Activated CD8-positive, alpha-beta memory T cell treated with anti-CD3 and anti-CD28 coated beads, Interleukin-2, amount 10 ng/mL, durations not matched to agents 7 days and 5 days (primary cell): ENCODE measurements at regions not wholly inside any gene's neighbourhood (a gene's known extent, or its start where the extent isn't known, plus 50 kb on each side); places are given as distances from the start of the nearest gene placed in this dataset.

Experiments used
- ATAC-seq: fragments of 150-1000 bp; cut with Tn5 transposase; one replicate; pipeline ENCODE4 v1.10.0; 2021; ENCODE audit warnings: moderate library complexity
- CTCF ChIA-PET: fragments of 350-600 bp; sonication (Branson Sonifier 250); formaldehyde crosslinking; loops from one replicate; lab custom pipeline; 2021; ENCODE audit warnings: antibody characterized with exemption; lab: Charles Lee
- DNase-seq: peaks from one replicate; pipeline ENCODE4 v3.0.0-alpha.2; 2020
- H3K27ac Mint-ChIP-seq: one replicate; pipeline ENCODE4 v1.8.0; 2021; ENCODE audit warnings: mild to moderate bottlenecking, mixed read lengths
- H3K27me3 Mint-ChIP-seq: one replicate; pipeline ENCODE4 v1.8.0; 2021; ENCODE audit warnings: mixed read lengths
- H3K36me3 Mint-ChIP-seq: one replicate; pipeline ENCODE4 v1.8.0; 2021; ENCODE audit warnings: mild to moderate bottlenecking, mixed read lengths
- H3K4me1 Mint-ChIP-seq: one replicate; pipeline ENCODE4 v1.8.0; 2021; ENCODE audit warnings: mixed read lengths
- H3K4me3 Mint-ChIP-seq: one replicate; pipeline ENCODE4 v1.8.0; 2021; ENCODE audit warnings: mild to moderate bottlenecking, moderate library complexity, mixed read lengths
- H3K9me3 Mint-ChIP-seq: one replicate; pipeline ENCODE4 v1.8.0; 2022; ENCODE audit warnings: low read depth, mixed read lengths

DNA sequence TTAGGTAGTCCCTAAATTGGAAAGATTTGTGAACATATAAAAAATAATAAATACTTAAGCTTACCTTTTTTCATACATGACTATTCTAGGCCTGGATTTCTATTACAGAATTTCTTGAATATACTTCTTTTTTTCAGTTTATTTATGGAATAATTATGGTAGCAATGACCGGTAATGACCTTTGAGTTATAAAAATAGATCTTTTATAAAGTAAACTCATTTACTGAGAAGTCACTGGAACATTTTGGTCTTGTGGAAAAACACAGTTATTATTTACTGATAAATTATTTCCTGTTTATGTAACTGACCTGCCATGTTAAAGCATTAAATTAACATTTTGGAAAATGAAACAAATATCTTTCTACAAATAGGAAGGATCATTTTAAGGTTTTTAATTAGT lies 80.4 kb upstream of the RASGEF1B start:
- Mint-ChIP-seq H3K4me3 (no peak overlapping the region), H3K4me1 (peaks cover 7% of the 10 kb centered on the region), H3K36me3 (no peaks in the 10 kb centered on the region), H3K27ac (no peak overlapping the region), H3K27me3 (no peaks in the 10 kb centered on the region), H3K9me3 (no peaks in the 10 kb centered on the region)
- ATAC-seq, result no peak
- CTCF ChIA-PET, result no interaction called here
- DNase-seq, result no peak

DNA sequence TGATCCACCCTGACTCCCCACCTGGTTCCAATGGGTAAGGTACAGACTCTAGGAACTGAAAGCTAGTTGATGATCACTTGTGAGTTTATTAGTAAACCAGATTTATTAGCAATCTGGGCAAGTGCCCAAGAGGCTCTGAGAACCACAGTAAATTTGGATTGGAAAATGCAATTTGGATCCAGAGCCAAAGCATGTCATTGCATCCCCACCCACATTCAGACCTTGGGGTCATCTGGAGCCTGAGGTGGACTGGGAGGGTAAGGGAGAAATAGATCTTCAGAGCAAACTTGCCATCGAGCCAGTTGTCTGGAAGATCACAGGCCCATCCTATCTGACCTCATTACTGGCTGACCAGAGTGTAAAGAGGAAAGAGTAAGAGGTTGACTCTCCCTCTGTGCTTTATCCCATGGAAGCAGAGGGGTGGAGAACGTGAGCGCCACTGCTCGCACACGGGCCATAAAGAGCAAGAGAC lies 78.7 kb upstream of the RASGEF1B start:
- CTCF ChIA-PET, result interaction anchor here (1.0 kb wide), 1 partner anchor 12 kb away, joined by 3 read pairs; no protein-coding TSS in a partner anchor
- Mint-ChIP-seq H3K4me1 (peaks cover 4% of the 10 kb centered on the region), H3K27ac (no peak overlapping the region), H3K27me3 (no peaks in the 10 kb centered on the region), H3K36me3 (no peaks in the 10 kb centered on the region), H3K9me3 (no peaks in the 10 kb centered on the region), H3K4me3 (no peak overlapping the region)
- no peak for ATAC-seq
- no peak for DNase-seq

DNA sequence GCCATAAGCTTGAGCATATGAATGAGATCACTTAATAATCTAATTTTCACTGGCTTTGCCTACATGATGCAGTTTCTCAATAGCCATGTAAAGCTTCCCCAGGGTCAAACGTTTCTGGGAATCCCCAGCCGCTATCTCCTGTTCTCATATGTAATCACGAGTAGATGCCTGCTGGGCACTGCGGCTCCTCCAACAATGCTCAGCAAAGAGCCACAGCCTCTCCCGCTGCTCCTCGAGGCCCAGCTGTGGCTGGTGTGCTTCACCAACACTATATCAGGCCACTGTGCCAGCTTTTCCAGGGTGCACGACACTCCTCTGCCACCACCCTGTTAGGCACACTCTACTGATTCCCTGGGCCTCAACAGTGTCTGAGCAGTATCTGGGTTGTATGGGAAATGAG lies 78.3 kb upstream of the RASGEF1B start:
- CTCF ChIA-PET, result no interaction called here
- H3K4me3 Mint-ChIP-seq, result no peak overlapping the region
- H3K27ac Mint-ChIP-seq, result no peak overlapping the region
- H3K36me3 Mint-ChIP-seq, result no peaks in the 10 kb centered on the region
- no peaks in the 10 kb centered on the region for H3K27me3 Mint-ChIP-seq
- ATAC-seq, result no peak
- H3K4me1 Mint-ChIP-seq, result no peaks in the 10 kb centered on the region
- H3K9me3 Mint-ChIP-seq, result no peaks in the 10 kb centered on the region
- no peak for DNase-seq

- no peaks in the 10 kb centered on the region for H3K27me3 Mint-ChIP-seq
- no peak overlapping the region for H3K27ac Mint-ChIP-seq
- H3K4me3 Mint-ChIP-seq, result no peak overlapping the region
- no peaks in the 10 kb centered on the region for H3K4me1 Mint-ChIP-seq
- CTCF ChIA-PET, result no interaction called here
- DNase-seq (no peak), ATAC-seq (no peak)
- no peaks in the 10 kb centered on the region for H3K9me3 Mint-ChIP-seq
- no peaks in the 10 kb centered on the region for H3K36me3 Mint-ChIP-seq
These were observed 75.1 kb upstream of the RASGEF1B start for GRCh38 chr4:81546777-81547176.

DNA sequence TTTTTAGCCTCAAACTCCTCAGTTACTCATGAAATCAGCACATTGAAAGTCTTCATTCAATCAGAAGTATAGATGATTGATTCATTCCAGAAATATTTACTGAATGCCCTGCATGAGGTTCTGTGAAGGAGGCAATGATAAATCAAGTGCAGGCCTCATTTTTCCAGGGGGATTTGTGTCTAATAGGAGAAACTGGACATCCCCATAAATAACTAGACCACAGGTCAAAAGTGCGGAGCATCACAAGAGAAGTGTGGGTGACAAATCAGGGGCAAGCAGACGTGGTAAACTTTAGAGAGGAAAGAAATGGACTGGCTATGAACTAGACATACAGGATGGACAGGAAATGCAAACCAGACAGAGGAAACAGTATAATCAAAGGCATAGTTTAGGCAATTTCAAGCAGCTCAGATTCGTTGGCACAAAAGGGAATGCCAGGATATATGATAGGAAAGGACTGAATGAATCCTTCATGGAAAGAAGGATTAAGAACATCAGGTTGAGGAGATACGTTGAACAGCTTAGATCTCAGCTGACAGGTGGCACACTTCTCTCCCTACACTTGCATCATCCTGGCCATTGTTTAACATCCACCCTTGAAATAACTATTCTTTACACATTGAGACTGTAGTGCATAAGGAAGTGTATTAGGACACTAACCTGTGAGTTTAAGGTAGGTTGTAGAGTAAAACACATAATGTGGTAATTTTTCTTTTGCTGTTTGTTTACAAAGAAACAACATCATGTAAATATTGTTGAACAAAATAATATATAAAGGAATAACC lies 69.6 kb upstream of the RASGEF1B start:
- Mint-ChIP-seq H3K27ac (no peak overlapping the region), H3K27me3 (no peaks in the 10 kb centered on the region), H3K36me3 (no peaks in the 10 kb centered on the region), H3K4me3 (no peak overlapping the region), H3K9me3 (no peaks in the 10 kb centered on the region), H3K4me1 (no peaks in the 10 kb centered on the region)
- CTCF ChIA-PET, result no interaction called here
- DNase-seq (no peak), ATAC-seq (no peak)

- CTCF ChIA-PET, result interaction anchor here (1.4 kb wide), 1 partner anchor 71 kb away, joined by 4 read pairs; no protein-coding TSS in a partner anchor
- H3K27ac Mint-ChIP-seq, result no peak overlapping the region
- no peak overlapping the region for H3K4me3 Mint-ChIP-seq
- ATAC-seq (no peak), DNase-seq (no peak)
- no peaks in the 10 kb centered on the region for H3K4me1 Mint-ChIP-seq
- H3K27me3 Mint-ChIP-seq, result no peaks in the 10 kb centered on the region
- no peaks in the 10 kb centered on the region for H3K9me3 Mint-ChIP-seq
- no peaks in the 10 kb centered on the region for H3K36me3 Mint-ChIP-seq
These were observed 67.2 kb upstream of the RASGEF1B start for GRCh38 chr4:81538716-81539427.

DNA sequence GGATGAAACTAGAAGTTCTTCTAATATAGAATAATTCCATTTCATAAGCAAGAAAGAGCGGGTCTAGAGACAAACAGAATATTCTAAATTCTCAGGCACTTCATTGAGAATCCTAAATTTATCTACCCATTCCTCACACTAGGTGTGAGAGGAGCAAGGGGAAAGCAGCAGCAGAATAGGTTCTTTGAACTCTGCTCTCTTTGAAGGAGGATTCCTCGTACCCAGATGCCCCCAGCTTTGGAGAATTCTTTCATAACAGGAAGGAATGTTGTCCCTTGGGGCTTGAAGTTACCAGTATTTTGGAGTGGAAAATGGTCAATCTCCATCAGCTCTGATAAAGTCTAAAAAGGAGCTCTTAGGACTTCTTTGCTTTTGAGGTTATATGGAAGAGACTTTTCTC lies 59.7 kb upstream of the RASGEF1B start:
- no peak for DNase-seq

GRCh38 chr4:81528979-81529378 lies 57.3 kb upstream of the RASGEF1B start:
- no peak overlapping the region for H3K27ac Mint-ChIP-seq
- peaks cover 15% of the 10 kb centered on the region for H3K9me3 Mint-ChIP-seq
- CTCF ChIA-PET, result no interaction called here
- H3K4me3 Mint-ChIP-seq, result no peak overlapping the region
- no peak for ATAC-seq
- no peaks in the 10 kb centered on the region for H3K4me1 Mint-ChIP-seq
- no peak for DNase-seq
- peaks cover 1% of the 10 kb centered on the region for H3K36me3 Mint-ChIP-seq
- no peaks in the 10 kb centered on the region for H3K27me3 Mint-ChIP-seq

More for the DNA sequence above, 59.7 kb upstream of the RASGEF1B start:
- H3K36me3 Mint-ChIP-seq, result no peaks in the 10 kb centered on the region
- no peak overlapping the region for H3K4me3 Mint-ChIP-seq
- no peak for ATAC-seq
- H3K27ac Mint-ChIP-seq, result no peak overlapping the region
- CTCF ChIA-PET, result interaction anchor here (1.5 kb wide), 1 partner anchor 64 kb away, joined by 5 read pairs; no protein-coding TSS in a partner anchor
- no peaks in the 10 kb centered on the region for H3K4me1 Mint-ChIP-seq
- H3K9me3 Mint-ChIP-seq, result peaks cover 11% of the 10 kb centered on the region
- no peaks in the 10 kb centered on the region for H3K27me3 Mint-ChIP-seq

- CTCF ChIA-PET, result no interaction called here
- peaks cover 13% of the 10 kb centered on the region for H3K9me3 Mint-ChIP-seq
- peaks cover 1% of the 10 kb centered on the region for H3K36me3 Mint-ChIP-seq
- H3K4me1 Mint-ChIP-seq, result no peaks in the 10 kb centered on the region
- H3K4me3 Mint-ChIP-seq, result no peak overlapping the region
- H3K27ac Mint-ChIP-seq, result no peak overlapping the region
- no peak for ATAC-seq
- no peaks in the 10 kb centered on the region for H3K27me3 Mint-ChIP-seq
- DNase-seq, result no peak
These were observed 56.5 kb upstream of the RASGEF1B start for GRCh38 chr4:81528200-81528599.

DNA sequence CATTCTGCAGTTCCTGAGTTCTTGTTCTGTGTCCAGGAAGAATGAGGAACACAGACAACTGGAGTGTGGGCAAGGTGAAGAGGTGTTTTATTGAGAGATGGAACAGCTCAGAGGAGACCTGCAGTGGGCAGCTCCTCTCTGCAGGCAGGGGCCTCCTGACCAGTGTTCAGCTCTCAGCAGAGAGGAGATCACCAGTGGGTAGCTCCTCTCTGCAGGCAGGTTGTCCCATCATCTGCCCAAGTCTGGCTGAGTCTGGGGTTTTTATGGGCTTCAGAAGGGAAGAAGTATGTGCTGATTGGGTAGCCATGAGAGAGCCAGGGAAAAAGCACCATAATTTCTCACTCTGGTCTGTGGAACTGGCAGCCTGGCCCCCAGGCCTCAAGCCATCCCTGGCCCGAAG lies 56.0 kb upstream of the RASGEF1B start:
- no peaks in the 10 kb centered on the region for H3K4me1 Mint-ChIP-seq
- H3K4me3 Mint-ChIP-seq, result no peak overlapping the region
- peaks cover 13% of the 10 kb centered on the region for H3K9me3 Mint-ChIP-seq
- no peak overlapping the region for H3K27ac Mint-ChIP-seq
- ATAC-seq (no peak), DNase-seq (no peak)
- CTCF ChIA-PET, result no interaction called here
- H3K27me3 Mint-ChIP-seq, result no peaks in the 10 kb centered on the region
- peaks cover 1% of the 10 kb centered on the region for H3K36me3 Mint-ChIP-seq

GRCh38 chr4:81527115-81527514 lies 55.4 kb upstream of the RASGEF1B start:
- no peaks in the 10 kb centered on the region for H3K27me3 Mint-ChIP-seq
- DNase-seq, result no peak
- no peaks in the 10 kb centered on the region for H3K4me1 Mint-ChIP-seq
- peaks cover 1% of the 10 kb centered on the region for H3K36me3 Mint-ChIP-seq
- H3K27ac Mint-ChIP-seq, result no peak overlapping the region
- CTCF ChIA-PET, result no interaction called here
- no peak overlapping the region for H3K4me3 Mint-ChIP-seq
- no peak for ATAC-seq
- peaks cover 13% of the 10 kb centered on the region for H3K9me3 Mint-ChIP-seq

DNA sequence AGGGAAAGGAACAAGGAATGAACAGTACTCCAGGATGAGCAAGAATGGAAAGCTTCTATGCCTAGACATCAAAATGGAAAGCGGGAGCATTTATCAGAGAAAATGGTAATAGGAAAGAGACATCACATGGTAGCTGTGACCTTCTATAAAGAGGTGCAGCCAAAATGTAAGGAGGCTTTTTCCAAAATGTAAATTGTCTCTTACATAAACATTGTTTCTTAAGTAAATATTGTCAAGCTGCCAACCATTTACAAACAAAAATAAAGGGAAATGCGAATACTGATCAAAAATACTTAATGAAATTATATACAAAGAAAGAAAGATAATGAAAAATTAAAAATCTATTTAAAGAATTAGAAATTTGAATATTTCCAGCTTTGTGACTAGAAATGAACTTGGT lies 55.0 kb upstream of the RASGEF1B start:
- Mint-ChIP-seq H3K4me3 (no peak overlapping the region), H3K27me3 (no peaks in the 10 kb centered on the region), H3K9me3 (peaks cover 13% of the 10 kb centered on the region), H3K4me1 (no peaks in the 10 kb centered on the region), H3K27ac (no peak overlapping the region), H3K36me3 (peaks cover 1% of the 10 kb centered on the region)
- CTCF ChIA-PET, result no interaction called here
- no peak for DNase-seq
- no peak for ATAC-seq

GRCh38 chr4:81523672-81524327 lies 52.1 kb upstream of the RASGEF1B start:
- CTCF ChIA-PET, result no interaction called here
- H3K27ac Mint-ChIP-seq, result no peak overlapping the region
- H3K4me3 Mint-ChIP-seq, result no peak overlapping the region
- DNase-seq, result no peak
- H3K36me3 Mint-ChIP-seq, result peaks cover 1% of the 10 kb centered on the region
- no peak for ATAC-seq
- H3K4me1 Mint-ChIP-seq, result no peaks in the 10 kb centered on the region
- peaks cover 10% of the 10 kb centered on the region for H3K9me3 Mint-ChIP-seq
- no peaks in the 10 kb centered on the region for H3K27me3 Mint-ChIP-seq
